HepG2 (cell line): ENCODE measurements at regions not wholly inside any gene's neighbourhood (a gene's known extent, or its start where the extent isn't known, plus 50 kb on each side); places are given as distances from the start of the nearest gene placed in this dataset.

Experiments used
- ATAC-seq: fragments of 200-7000 bp; cut with Tn5 transposase; 3 replicates; pipeline ENCODE4 v1.9.1; 2020; ENCODE audit warnings: mild to moderate bottlenecking, moderate library complexity
- BruUV-seq: library from RNA; stranded (reverse); fragments of 400-500 nt; replicated peaks from 2 replicates; lab custom pipeline; 2021; lab: Mats Ljungman, UMichigan
- CTCF ChIA-PET: fragments of 300-600 bp; formaldehyde crosslinking; extraction: SDS; loops from one replicate; lab custom pipeline; 2021; ENCODE audit warnings: low total read pairs, inconsistent platforms, low intra/inter-chr PET ratio; lab: Yijun Ruan, JAX
- POLR2A ChIA-PET: fragments of 350-600 bp; sonication (Branson Sonifier 250); formaldehyde crosslinking; loops from one replicate; lab custom pipeline; 2020; ENCODE audit warnings: antibody characterized with exemption, inconsistent platforms; lab: Yijun Ruan, JAX
- DNase-seq: peaks from one replicate; pipeline ENCODE4 v3.0.0-alpha.2; 2015; ENCODE audit warnings: low spot score
- FAIRE-seq: peaks from 3 replicates; lab custom pipeline; 2011; peaks lifted over from hg19 to GRCh38; lab: Jason Lieb, UNC
- H2AFZ ChIP-seq: one replicate; pipeline ENCODE4 v1.6.1; 2011; ENCODE audit warnings: low read length, inconsistent platforms
- H3K27ac ChIP-seq: fragments of 300-600 bp; 3 replicates; pipeline ENCODE4 v1.8.0; 2011; ENCODE audit warnings: mixed run types, mild to moderate bottlenecking, mixed read lengths, low read length, inconsistent platforms; ENCODE audit not compliant: insufficient read depth; ENCODE audit errors: extremely low read length
- H3K27me3 ChIP-seq, 2 experiments: fragments of 200-600 bp in 1 of 2; 2 replicates in 1 of 2; 3 replicates in 1 of 2; pipeline versions ENCODE4 v1.6.0 to v1.8.0; 2011; ENCODE audit warnings: low read length in 2 of 2, mild to moderate bottlenecking in 2 of 2, moderate library complexity in 2 of 2, inconsistent platforms in 1 of 2; ENCODE audit not compliant: insufficient read depth in 2 of 2, control insufficient read depth in 1 of 2
- H3K36me3 ChIP-seq, 2 experiments: fragments of 200-600 bp in 1 of 2; replicated peaks in 1 of 2; 2 replicates in 1 of 2; 3 replicates in 1 of 2; pipeline versions ENCODE4 v1.5.1 to v1.8.0; 2011; ENCODE audit warnings: low read length in 2 of 2, inconsistent platforms in 1 of 2; ENCODE audit not compliant: insufficient read depth in 2 of 2, control insufficient read depth in 1 of 2
- H3K4me1 ChIP-seq: 2 replicates; pipeline ENCODE4 v1.5.1; 2012; ENCODE audit warnings: low read length, inconsistent platforms; ENCODE audit not compliant: insufficient read depth
- H3K4me2 ChIP-seq: 2 replicates; pipeline ENCODE4 v1.6.0; 2011; ENCODE audit warnings: low read depth, low read length, inconsistent platforms
- H3K4me3 ChIP-seq, 3 experiments: fragments of 200-600 bp in 1 of 3; sonication (generic), shearing (Covaris generic) in 1 of 3; replicated peaks in 1 of 3; 2 replicates each; pipeline ENCODE4 v1.5.1; 2011 to 2016; ENCODE audit warnings: low read length in 3 of 3, inconsistent platforms in 2 of 3, low read depth in 2 of 3, mild to moderate bottlenecking in 2 of 3, control low read depth in 1 of 3, mixed read lengths in 1 of 3; ENCODE audit not compliant: insufficient read depth in 1 of 3
- H3K79me2 ChIP-seq: one replicate; pipeline ENCODE4 v1.6.1; 2011; ENCODE audit warnings: low read length, inconsistent platforms; ENCODE audit not compliant: insufficient read depth
- H3K9ac ChIP-seq: 2 replicates; pipeline ENCODE4 v1.6.0; 2011; ENCODE audit warnings: mild to moderate bottlenecking, low read depth, low read length, inconsistent platforms; ENCODE audit not compliant: insufficient read depth
- H3K9me3 ChIP-seq: 2 replicates; pipeline ENCODE4 v1.5.1; 2012; ENCODE audit warnings: mild to moderate bottlenecking, low read length
- H4K20me1 ChIP-seq: 2 replicates; pipeline ENCODE4 v1.6.0; 2011; ENCODE audit warnings: inconsistent platforms, mild to moderate bottlenecking, low read length, moderate library complexity; ENCODE audit not compliant: insufficient read depth
- ATM ChIP-seq: fragments of 450-650 bp; IDR thresholded peaks from 2 replicates; pipeline ENCODE4 v1.7.1; 2017; ENCODE audit warnings: mild to moderate bottlenecking, borderline replicate concordance
- GABPB1 ChIP-seq: IDR thresholded peaks from 2 replicates; pipeline ENCODE4 v1.6.1; 2016; ENCODE audit warnings: mild to moderate bottlenecking, missing genetic modification reagents, moderate library complexity, missing compliant biosample characterization
- MAFF ChIP-seq: IDR thresholded peaks from 2 replicates; pipeline ENCODE4 v1.6.1; 2011; ENCODE audit warnings: low read depth, low read length, improper control_type of control experiment
- MAFK ChIP-seq, 2 experiments: IDR thresholded peaks in 1 of 2; conservative IDR thresholded peaks in 1 of 2; 2 replicates each; pipeline ENCODE4 v1.6.1; 2011; ENCODE audit warnings: improper control_type of control experiment in 2 of 2, low read length in 2 of 2
- REXO4 ChIP-seq: sonication (generic); formaldehyde crosslinking; IDR thresholded peaks from 2 replicates; pipeline ENCODE4 v1.8.0; 2022; ENCODE audit warnings: missing genetic modification reagents, mild to moderate bottlenecking, borderline replicate concordance
- SAFB2 ChIP-seq: sonication (generic); formaldehyde crosslinking; IDR thresholded peaks from 2 replicates; pipeline ENCODE4 v1.5.1; 2020; ENCODE audit warnings: missing genetic modification reagents, low read depth, mild to moderate bottlenecking, borderline replicate concordance
- TCF7L2 ChIP-seq: IDR thresholded peaks from 2 replicates; pipeline ENCODE4 v1.6.1; 2011; ENCODE audit warnings: mild to moderate bottlenecking, low read depth, low read length, moderate library complexity
- ZBTB3 ChIP-seq: sonication (generic); formaldehyde crosslinking; IDR thresholded peaks from 2 replicates; pipeline ENCODE4 v1.4.0; 2020; ENCODE audit warnings: low read depth, mild to moderate bottlenecking, moderate library complexity, missing genetic modification reagents, borderline replicate concordance
- WGBS: methylation state at CpG from one replicate; pipeline ENCODE4 v1.1.6; 2017; ENCODE audit warnings: low lambda C conversion rate; 5-methylcytosine and 5-hydroxymethylcytosine counted together
- in situ Hi-C: cut with HindIII; loops from 2 replicates; pipeline ENCODE4 v1.10.0; 2017; ENCODE audit warnings: low pct_unique_long_range_greater_than_20kb; ENCODE audit not compliant: extremely low pct_ligation_motif_present
- intact Hi-C: fragments of 100-400 bp; cut with micrococcal nuclease; formaldehyde crosslinking; loops from one replicate; pipeline ENCODE4 v1.10.0; 2022; ENCODE audit not compliant: unreplicated experiment
- TF ChIP-seq, protein P1 (sequence below): sonication (generic); formaldehyde crosslinking; IDR thresholded peaks from 2 replicates; pipeline ENCODE4 v1.4.0; 2020; ENCODE audit warnings: missing genetic modification reagents, mild to moderate bottlenecking, borderline replicate concordance
- TF ChIP-seq, protein P2 (sequence below): sonication (generic); formaldehyde crosslinking; conservative IDR thresholded peaks from 2 replicates; pipeline ENCODE4 v1.4.0; 2020; ENCODE audit warnings: missing genetic modification reagents

DNA sequence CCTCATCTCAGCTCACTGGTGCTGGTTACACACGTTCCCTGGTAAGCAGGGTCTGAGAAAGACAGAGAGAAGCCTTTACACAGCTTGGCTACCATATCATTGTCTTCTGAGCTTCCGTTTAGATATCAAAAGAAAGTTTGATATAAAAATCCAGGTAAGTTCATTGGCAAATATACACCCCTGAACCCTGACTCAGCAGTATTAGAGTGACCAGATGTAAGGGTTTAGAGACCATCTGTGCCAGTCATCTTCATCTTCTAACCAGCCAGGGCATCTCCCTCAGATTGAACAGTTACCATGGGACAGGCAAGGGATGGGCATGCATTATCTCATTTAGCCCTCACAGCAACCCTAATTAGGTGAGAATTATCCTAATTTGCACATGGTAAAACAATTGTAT is 232.1 kb downstream of the MED10 start:
- no TSS peak for BruUV-seq
- no peaks in the 10 kb centered on the region; a peak in 2 of 5 replicates for H3K27me3 ChIP-seq
- H3K4me3 ChIP-seq, result no peak overlapping the region
- H3K9me3 ChIP-seq, result no peaks in the 10 kb centered on the region; the same call in 1 of the 2 replicates
- H2AFZ ChIP-seq, result no peak overlapping the region
- in situ Hi-C loops (no loop called here), intact Hi-C loops (no loop called here)
- POLR2A ChIA-PET, result no interaction called here
- WGBS, result 28% methylated on average over 2 of the region's 2 CpGs
- no peak overlapping the region for H3K9ac ChIP-seq
- no peak for FAIRE-seq
- H3K27ac ChIP-seq, result no peak overlapping the region
- H3K79me2 ChIP-seq, result no peaks in the 10 kb centered on the region
- ATAC-seq, result no peak
- no peak for DNase-seq
- CTCF ChIA-PET, result no interaction called here
- no peaks in the 10 kb centered on the region for H3K4me1 ChIP-seq
- no peak for TF ChIP-seq GABPB1 (CRISPR knock-in tag)
- TF ChIP-seq ZBTB3 (CRISPR knock-in tag), result no peak
- peak; percentile 87 for TF ChIP-seq MAFF
- TF ChIP-seq MAFK (conservative IDR thresholded peaks at IDR 0.05 in 1 of 2, IDR thresholded peaks at IDR 0.05 in 1 of 2; ENCODE audit: low read length in 2 of 2), result peak; percentile 77 to 91; a peak in 3 of 4 replicates
- no peaks in the 10 kb centered on the region for H4K20me1 ChIP-seq
- H3K36me3 ChIP-seq, result no peaks in the 10 kb centered on the region
- no peak overlapping the region for H3K4me2 ChIP-seq

- no peak overlapping the region for H3K9ac ChIP-seq
- H3K27ac ChIP-seq, result no peak overlapping the region
- no peak overlapping the region for H2AFZ ChIP-seq
- no peaks in the 10 kb centered on the region for H4K20me1 ChIP-seq
- H3K4me1 ChIP-seq, result no peaks in the 10 kb centered on the region
- H3K36me3 ChIP-seq, result no peaks in the 10 kb centered on the region
- ChIA-PET CTCF (no interaction called here), POLR2A (no interaction called here)
- no peaks in the 10 kb centered on the region for H3K9me3 ChIP-seq
- H3K79me2 ChIP-seq, result no peaks in the 10 kb centered on the region
- H3K4me3 ChIP-seq, result no peak overlapping the region
- DNase-seq (no peak), FAIRE-seq (no peak), ATAC-seq (no peak)
- in situ Hi-C loops (no loop called here), intact Hi-C loops (no loop called here)
- no peaks in the 10 kb centered on the region; a peak in 2 of 5 replicates for H3K27me3 ChIP-seq
- H3K4me2 ChIP-seq, result no peak overlapping the region
- WGBS, result 31% methylated on average over 4 of the region's 4 CpGs
- BruUV-seq, result no TSS peak
- TF ChIP-seq ATM (no peak), MAFK (conservative IDR thresholded peaks at IDR 0.05 in 1 of 2, IDR thresholded peaks at IDR 0.05 in 1 of 2; ENCODE audit: low read length in 2 of 2) (no peak), TCF7L2 (no peak), SAFB2 (CRISPR knock-in tag) (no peak), REXO4 (no peak)
- TF ChIP-seq, protein P1, sequence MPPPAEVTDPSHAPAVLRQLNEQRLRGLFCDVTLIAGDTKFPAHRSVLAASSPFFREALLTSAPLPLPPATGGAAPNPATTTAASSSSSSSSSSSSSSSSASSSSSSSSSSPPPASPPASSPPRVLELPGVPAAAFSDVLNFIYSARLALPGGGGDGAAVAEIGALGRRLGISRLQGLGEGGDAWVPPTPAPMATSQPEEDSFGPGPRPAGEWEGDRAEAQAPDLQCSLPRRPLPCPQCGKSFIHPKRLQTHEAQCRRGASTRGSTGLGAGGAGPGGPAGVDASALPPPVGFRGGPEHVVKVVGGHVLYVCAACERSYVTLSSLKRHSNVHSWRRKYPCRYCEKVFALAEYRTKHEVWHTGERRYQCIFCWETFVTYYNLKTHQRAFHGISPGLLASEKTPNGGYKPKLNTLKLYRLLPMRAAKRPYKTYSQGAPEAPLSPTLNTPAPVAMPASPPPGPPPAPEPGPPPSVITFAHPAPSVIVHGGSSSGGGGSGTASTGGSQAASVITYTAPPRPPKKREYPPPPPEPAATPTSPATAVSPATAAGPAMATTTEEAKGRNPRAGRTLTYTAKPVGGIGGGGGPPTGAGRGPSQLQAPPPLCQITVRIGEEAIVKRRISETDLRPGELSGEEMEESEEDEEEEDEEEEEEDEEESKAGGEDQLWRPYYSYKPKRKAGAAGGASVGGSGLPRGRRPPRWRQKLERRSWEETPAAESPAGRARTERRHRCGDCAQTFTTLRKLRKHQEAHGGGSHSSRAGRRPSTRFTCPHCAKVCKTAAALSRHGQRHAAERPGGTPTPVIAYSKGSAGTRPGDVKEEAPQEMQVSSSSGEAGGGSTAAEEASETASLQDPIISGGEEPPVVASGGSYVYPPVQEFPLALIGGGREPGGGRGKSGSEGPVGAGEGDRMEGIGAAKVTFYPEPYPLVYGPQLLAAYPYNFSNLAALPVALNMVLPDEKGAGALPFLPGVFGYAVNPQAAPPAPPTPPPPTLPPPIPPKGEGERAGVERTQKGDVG, result no peak
- TF ChIP-seq, protein P2, sequence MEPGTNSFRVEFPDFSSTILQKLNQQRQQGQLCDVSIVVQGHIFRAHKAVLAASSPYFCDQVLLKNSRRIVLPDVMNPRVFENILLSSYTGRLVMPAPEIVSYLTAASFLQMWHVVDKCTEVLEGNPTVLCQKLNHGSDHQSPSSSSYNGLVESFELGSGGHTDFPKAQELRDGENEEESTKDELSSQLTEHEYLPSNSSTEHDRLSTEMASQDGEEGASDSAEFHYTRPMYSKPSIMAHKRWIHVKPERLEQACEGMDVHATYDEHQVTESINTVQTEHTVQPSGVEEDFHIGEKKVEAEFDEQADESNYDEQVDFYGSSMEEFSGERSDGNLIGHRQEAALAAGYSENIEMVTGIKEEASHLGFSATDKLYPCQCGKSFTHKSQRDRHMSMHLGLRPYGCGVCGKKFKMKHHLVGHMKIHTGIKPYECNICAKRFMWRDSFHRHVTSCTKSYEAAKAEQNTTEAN (CRISPR knock-in tag), result no peak
Measured at GRCh38 chr5:6145616-6146237, 232.6 kb downstream of the MED10 start.
